ENCODE measurements at regions not wholly inside any gene's neighbourhood (a gene's known extent, or its start where the extent isn't known, plus 50 kb on each side); places are given as distances from the start of the nearest gene placed in this dataset.

GRCh38 chr7:12766416-12766815, 79.0 kb downstream of the ARL4A start:
- TF ChIP-seq, protein P1, sequence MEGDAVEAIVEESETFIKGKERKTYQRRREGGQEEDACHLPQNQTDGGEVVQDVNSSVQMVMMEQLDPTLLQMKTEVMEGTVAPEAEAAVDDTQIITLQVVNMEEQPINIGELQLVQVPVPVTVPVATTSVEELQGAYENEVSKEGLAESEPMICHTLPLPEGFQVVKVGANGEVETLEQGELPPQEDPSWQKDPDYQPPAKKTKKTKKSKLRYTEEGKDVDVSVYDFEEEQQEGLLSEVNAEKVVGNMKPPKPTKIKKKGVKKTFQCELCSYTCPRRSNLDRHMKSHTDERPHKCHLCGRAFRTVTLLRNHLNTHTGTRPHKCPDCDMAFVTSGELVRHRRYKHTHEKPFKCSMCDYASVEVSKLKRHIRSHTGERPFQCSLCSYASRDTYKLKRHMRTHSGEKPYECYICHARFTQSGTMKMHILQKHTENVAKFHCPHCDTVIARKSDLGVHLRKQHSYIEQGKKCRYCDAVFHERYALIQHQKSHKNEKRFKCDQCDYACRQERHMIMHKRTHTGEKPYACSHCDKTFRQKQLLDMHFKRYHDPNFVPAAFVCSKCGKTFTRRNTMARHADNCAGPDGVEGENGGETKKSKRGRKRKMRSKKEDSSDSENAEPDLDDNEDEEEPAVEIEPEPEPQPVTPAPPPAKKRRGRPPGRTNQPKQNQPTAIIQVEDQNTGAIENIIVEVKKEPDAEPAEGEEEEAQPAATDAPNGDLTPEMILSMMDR (conservative IDR thresholded peaks at IDR 0.05) = no peak
- H3K27ac ChIP-seq = no peak overlapping the region

DNA sequence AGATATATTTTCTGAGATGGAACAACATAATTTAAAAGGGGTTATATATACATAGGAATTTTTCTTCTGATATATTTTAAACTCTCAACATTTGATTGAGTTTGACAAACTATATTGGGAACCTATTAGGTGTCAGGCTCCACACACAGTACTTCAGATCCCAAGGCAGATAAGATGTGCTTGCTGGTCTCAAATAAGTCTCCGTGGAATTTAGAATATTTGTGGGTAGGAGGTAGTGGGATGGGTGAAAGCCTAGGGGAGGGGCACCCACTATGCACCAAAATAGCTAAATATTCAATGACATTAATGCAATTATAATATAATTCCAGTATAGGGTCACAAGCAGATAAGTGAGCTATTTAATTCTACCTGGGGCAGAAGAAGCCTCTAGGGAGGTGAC, 81.5 kb downstream of the ARL4A start:
- TF ChIP-seq, protein P1 (conservative IDR thresholded peaks at IDR 0.05) = no peak
- peak overlapping the region; percentile 45; the same call in 1 of the 2 replicates for H3K27ac ChIP-seq

- H3K27ac ChIP-seq = peak overlapping the region; percentile 45
Observed at GRCh38 chr7:12769444-12769843, 82.0 kb downstream of the ARL4A start.

DNA sequence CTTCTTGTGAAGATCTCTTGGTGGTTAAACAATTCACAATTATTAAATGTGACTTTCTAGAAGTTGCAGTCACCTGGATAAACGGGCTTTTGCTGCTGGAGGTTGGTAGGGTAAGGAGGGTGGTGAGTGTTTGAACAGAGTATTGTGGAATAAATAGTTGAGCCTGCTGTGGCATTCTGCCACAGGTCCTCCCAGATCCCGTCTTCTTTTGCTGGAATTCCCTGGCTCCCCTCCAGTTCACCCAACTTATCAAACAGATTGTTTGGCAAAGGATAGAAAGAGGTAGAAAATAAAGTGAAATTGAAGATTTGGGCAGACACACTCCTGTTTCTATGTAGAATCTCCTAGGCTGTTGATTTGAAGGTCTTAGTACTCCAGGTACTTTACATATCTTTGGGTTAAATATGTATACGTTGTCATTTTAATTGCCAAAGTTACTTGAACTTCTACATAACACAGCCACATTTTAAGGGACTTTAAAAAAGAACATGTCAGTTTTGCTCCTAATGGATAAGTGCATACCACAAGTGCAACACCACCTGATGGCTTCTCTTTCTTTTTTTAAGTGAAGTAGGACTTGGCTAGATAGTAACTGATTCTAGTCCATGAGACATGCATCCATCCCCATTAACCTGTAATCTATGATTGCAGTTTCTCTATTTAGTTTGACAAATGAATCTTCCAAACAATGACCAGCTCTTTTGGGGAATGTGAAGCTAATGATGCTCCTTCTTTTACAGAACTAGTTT, 83.0 kb downstream of the ARL4A start:
- H3K27ac ChIP-seq = peak overlapping the region; percentile 45
- TF ChIP-seq, protein P1 (conservative IDR thresholded peaks at IDR 0.05) = no peak

More at GRCh38 chr7:12769444-12769843, 82.0 kb downstream of the ARL4A start:
- TF ChIP-seq, protein P1 (conservative IDR thresholded peaks at IDR 0.05) = no peak

DNA sequence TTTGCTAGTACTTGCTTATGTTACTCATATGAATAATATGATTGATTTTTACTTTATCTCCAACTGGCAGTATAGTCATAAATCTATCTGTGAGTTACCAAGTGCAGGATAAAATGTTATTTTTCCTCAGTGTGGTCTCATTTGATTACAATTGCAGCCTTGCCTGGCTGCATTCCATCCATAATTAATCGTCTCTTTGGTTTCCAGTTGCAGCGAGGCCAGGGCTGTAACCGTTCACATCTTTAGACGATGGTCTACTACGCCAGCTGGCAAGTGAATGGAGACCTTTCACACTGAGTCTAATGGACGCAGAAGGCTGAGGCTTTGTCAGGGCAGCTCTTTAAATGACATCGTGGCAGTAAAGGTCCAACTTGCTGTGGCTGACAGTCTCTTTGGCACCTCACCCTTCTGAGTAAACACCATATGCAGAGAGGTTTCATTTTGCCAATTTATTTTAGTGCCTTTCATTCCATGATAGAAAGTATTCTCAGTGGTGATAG, 84.0 kb downstream of the ARL4A start:
- TF ChIP-seq, protein P1 (conservative IDR thresholded peaks at IDR 0.05) = no peak
- peak overlapping the region; percentile 45 for H3K27ac ChIP-seq

DNA sequence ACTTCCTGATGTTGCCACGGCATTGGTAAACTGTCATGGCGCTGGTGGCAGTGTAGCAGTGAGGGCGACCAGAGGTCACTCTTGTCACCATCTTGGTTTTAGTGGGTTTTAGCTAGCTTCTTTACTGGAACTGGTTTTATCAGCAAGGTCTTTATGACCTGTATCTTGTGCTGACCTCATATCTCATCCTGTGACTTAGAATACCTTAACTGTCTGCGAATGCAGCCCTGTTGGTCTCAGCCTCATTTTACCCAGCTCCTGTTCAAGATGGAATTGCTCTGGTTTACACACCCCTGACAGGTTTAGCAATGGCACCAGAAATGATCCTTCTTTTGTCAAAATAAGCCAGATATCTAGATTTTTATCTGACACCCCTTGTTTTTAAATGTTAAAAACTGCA, 85.3 kb downstream of the ARL4A start:
- TF ChIP-seq, protein P1 (conservative IDR thresholded peaks at IDR 0.05) = no peak
- no peak overlapping the region for H3K27ac ChIP-seq

GRCh38 chr7:12777257-12777656, 89.8 kb downstream of the ARL4A start:
- H3K27ac ChIP-seq = no peak overlapping the region
- TF ChIP-seq, protein P1 (conservative IDR thresholded peaks at IDR 0.05) = no peak

Data from VCaP (cell line).